ENCODE measurements at regions not wholly inside any gene's neighbourhood (a gene's known extent, or its start where the extent isn't known, plus 50 kb on each side); places are given as distances from the start of the nearest gene placed in this dataset.

- TF ChIP-seq CTCF (IDR thresholded peaks at IDR 0.05; ENCODE audit: insufficient read depth, low read depth, low read length): no peak
- DNase-seq (ENCODE audit: low read depth): no peak
- no peak overlapping the region for H3K4me3 ChIP-seq (ENCODE audit: low read depth, low read length)
Measured at GRCh38 chr9:21695443-21695842, 107.0 kb upstream of the MTAP start.

GRCh38 chr9:21695874-21696341, 106.5 kb upstream of the MTAP start:
- H3K4me3 ChIP-seq (ENCODE audit: low read depth, low read length): no peak overlapping the region
- no peak for DNase-seq (ENCODE audit: low read depth)
- TF ChIP-seq CTCF (IDR thresholded peaks at IDR 0.05; ENCODE audit: insufficient read depth, low read depth, low read length): no peak

- peak; percentile 30 for TF ChIP-seq CTCF (IDR thresholded peaks at IDR 0.05; ENCODE audit: insufficient read depth, low read depth, low read length)
- peak; percentile 48 for DNase-seq (ENCODE audit: low read depth)
- H3K4me3 ChIP-seq (ENCODE audit: low read depth, low read length): no peak overlapping the region
Measured at GRCh38 chr9:21696411-21696871, 106.0 kb upstream of the MTAP start.

- no peak for TF ChIP-seq CTCF (IDR thresholded peaks at IDR 0.05; ENCODE audit: insufficient read depth, low read depth, low read length)
- H3K4me3 ChIP-seq (ENCODE audit: low read depth, low read length): no peak overlapping the region
- DNase-seq (ENCODE audit: low read depth): peak; percentile 63
Measured at GRCh38 chr9:21708260-21708711, 94.2 kb upstream of the MTAP start.

- TF ChIP-seq CTCF (IDR thresholded peaks at IDR 0.05; ENCODE audit: insufficient read depth, low read depth, low read length): no peak
- no peak overlapping the region for H3K4me3 ChIP-seq (ENCODE audit: low read depth, low read length)
- no peak for DNase-seq (ENCODE audit: low read depth)
Measured at GRCh38 chr9:21708856-21709255, 93.6 kb upstream of the MTAP start.

GRCh38 chr9:21709464-21710058, 92.9 kb upstream of the MTAP start:
- peak; percentile 81 for TF ChIP-seq CTCF (IDR thresholded peaks at IDR 0.05; ENCODE audit: insufficient read depth, low read depth, low read length)
- DNase-seq (ENCODE audit: low read depth): peak; percentile 57
- no peak overlapping the region for H3K4me3 ChIP-seq (ENCODE audit: low read depth, low read length)
